ENCODE measurements at regions not wholly inside any gene's neighbourhood (a gene's known extent, or its start where the extent isn't known, plus 50 kb on each side); places are given as distances from the start of the nearest gene placed in this dataset.

GRCh38 chr6:148650941-148651505 is 95.8 kb upstream of the UST start:
- TF ChIP-seq POLR2A (IDR thresholded peaks at IDR 0.05) = no peak
- TF ChIP-seq CTCF (IDR thresholded peaks at IDR 0.05) = no peak
- TF ChIP-seq EP300 (IDR thresholded peaks at IDR 0.05) = no peak
- no peak for TF ChIP-seq POLR2AphosphoS5 (IDR thresholded peaks at IDR 0.05)

All from stomach (tissue), 4 donors.